Fibroblast of mammary gland (primary cell): ENCODE measurements at regions not wholly inside any gene's neighbourhood (a gene's known extent, or its start where the extent isn't known, plus 50 kb on each side); places are given as distances from the start of the nearest gene placed in this dataset.
"Not testable (repeated sequence)": the region's sequence is repeated elsewhere in the genome, so short reads cannot be mapped to it uniquely, and the experiment has no call there.

ENCODE experiments used
- DNase-seq: peaks from one replicate; pipeline ENCODE4 v3.0.0-alpha.2; 2010; ENCODE audit warnings: low read depth
- H3K4me3 ChIP-seq: 2 replicates; pipeline ENCODE4 v1.5.1; 2011; ENCODE audit warnings: low read depth, mild to moderate bottlenecking, low read length, moderate library complexity; ENCODE audit not compliant: control insufficient read depth
- TF ChIP-seq, protein P1 (sequence below): conservative IDR thresholded peaks from 2 replicates; pipeline ENCODE4 v1.5.1; 2011; ENCODE audit warnings: low read depth, low read length, inconsistent platforms; ENCODE audit not compliant: control insufficient read depth, insufficient read depth

- no peak for DNase-seq
- no peak overlapping the region for H3K4me3 ChIP-seq
- TF ChIP-seq, protein P1, sequence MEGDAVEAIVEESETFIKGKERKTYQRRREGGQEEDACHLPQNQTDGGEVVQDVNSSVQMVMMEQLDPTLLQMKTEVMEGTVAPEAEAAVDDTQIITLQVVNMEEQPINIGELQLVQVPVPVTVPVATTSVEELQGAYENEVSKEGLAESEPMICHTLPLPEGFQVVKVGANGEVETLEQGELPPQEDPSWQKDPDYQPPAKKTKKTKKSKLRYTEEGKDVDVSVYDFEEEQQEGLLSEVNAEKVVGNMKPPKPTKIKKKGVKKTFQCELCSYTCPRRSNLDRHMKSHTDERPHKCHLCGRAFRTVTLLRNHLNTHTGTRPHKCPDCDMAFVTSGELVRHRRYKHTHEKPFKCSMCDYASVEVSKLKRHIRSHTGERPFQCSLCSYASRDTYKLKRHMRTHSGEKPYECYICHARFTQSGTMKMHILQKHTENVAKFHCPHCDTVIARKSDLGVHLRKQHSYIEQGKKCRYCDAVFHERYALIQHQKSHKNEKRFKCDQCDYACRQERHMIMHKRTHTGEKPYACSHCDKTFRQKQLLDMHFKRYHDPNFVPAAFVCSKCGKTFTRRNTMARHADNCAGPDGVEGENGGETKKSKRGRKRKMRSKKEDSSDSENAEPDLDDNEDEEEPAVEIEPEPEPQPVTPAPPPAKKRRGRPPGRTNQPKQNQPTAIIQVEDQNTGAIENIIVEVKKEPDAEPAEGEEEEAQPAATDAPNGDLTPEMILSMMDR, result no peak
These were observed 88.5 kb upstream of the UXS1 start for GRCh38 chr2:106282462-106283170.

DNA sequence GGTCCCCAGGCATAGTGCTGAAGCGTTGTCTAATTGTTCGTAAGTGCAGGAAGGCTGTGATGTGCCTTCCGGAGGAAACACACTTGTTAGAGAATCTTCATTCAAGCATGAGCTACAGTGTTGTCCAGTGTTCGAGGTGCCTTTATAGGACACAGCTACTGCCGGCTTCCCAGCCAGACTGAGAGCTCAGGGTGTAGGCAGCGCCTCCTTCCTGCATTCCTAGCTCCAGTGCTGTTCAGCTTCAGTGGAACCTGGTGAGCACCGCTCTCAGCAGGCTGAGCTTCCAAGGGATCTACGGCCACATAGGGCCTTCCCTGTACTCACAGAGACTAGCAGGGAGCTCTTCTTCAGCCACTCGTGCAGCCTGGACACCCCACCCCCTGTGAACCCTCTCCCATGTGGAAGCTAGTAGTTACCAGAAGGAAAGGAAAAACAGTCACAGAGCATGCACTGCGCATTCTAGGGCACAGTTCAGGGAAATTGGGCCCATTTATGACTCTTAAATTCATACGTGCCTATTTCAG is 87.9 kb upstream of the UXS1 start:
- DNase-seq, H3K4me3 ChIP-seq: not testable (repeated sequence)

GRCh38 chr2:106280722-106281446 is 86.8 kb upstream of the UXS1 start:
- H3K4me3 ChIP-seq, result no peak overlapping the region
- DNase-seq, result no peak
- TF ChIP-seq, protein P1, result no peak

- DNase-seq, result no peak
- TF ChIP-seq, protein P1, result no peak
- no peak overlapping the region for H3K4me3 ChIP-seq
These were observed 86.1 kb upstream of the UXS1 start for GRCh38 chr2:106280224-106280623.

DNA sequence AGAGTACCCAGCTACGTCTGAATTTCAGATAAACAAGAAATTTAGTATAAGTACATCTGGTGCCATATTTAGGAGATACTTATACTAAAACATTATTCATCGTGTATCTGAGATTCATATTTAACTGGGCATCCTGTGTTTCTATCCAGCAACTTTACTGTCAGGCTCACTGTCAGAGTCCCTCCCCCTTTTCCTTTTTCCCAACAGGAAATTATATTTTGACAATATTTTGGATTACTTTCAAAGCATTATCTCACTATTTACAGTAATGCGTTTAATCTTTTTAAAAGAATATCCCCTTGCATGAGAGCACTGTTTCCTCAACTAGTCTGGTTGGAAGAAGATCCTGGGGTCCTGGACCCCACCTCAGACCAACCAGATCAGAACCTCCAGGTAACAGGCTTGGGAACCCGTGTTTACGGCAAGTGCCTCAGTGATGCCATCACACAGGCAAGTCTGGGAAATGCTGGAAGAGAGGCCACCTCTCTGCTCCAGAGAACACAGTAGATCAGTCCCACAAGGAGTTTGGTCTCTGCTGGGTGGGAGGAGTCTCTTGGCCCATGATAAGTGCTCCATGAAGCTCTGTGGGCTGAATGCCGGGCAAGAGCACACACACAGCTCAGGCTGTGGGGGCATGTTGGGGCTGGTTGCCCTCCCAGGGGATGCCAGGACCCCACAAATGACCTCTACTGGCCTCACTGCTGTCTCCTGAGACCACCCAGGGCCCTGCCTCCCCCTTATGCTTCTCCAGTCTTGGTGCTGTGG is 84.2 kb upstream of the UXS1 start:
- no peak for DNase-seq
- H3K4me3 ChIP-seq, result no peak overlapping the region
- TF ChIP-seq, protein P1, result no peak

DNA sequence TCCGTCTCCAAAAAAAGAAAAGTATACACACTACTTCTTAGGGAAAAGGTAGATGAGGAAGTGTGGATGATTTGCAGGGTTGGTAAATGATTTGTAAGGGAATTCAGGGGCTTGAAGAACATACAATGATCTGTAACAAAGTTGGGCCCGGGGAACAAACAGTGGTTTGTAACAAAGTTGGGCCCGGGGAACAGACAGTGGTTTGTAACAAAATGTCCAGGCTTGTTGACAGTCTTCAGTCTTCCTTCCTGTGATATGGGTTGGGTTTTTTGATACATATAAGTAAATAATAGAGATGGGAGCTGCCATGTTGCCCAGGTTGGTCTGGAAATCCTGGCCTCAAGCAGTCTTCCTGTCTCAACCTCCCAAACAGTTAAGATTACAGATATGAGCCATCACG is 83.3 kb upstream of the UXS1 start:
- TF ChIP-seq, protein P1, result no peak
- H3K4me3 ChIP-seq, result no peak overlapping the region
- no peak for DNase-seq

DNA sequence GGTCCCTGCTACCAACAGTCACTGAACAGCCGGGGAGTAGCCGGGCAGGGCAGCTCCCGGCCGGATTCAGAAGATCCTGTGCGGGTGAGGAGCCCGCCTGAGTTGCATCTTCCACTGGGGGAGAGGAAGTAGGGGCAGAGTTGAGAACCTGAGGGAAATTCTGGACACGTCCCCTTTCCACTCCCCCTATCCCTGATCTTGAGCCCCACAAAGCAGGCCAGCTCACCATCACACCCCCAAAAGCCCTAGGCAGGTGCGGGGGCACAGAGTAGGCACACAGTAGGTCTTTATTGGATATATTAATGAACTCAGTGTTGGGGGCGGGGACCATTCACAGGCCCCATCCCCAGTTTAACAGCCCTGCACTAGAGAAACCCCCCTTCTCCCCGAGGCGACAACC is 81.9 kb upstream of the UXS1 start:
- H3K4me3 ChIP-seq, result no peak overlapping the region
- no peak for DNase-seq
- TF ChIP-seq, protein P1, result no peak
